Prostate gland (tissue), 2 donors: ENCODE measurements at regions not wholly inside any gene's neighbourhood (a gene's known extent, or its start where the extent isn't known, plus 50 kb on each side); places are given as distances from the start of the nearest gene placed in this dataset.
A peak's percentile ranks its signal among the peaks of the same experiment; 100 is the strongest.

Source experiments
- DNase-seq: peaks from one replicate; pipeline ENCODE4 v3.0.0-alpha.2; 2019; ENCODE audit warnings: low spot score
- H3K27ac ChIP-seq, 2 donors: fragments of 200-600 bp; sonication (generic); 2 replicates each; pipeline ENCODE4 v1.5.1; 2017 to 2019
- H3K27me3 ChIP-seq: fragments of 200-600 bp; sonication (generic); replicated peaks from 2 replicates; pipeline ENCODE4 v1.5.1; 2019; ENCODE audit not compliant: insufficient read depth
- H3K36me3 ChIP-seq, 2 donors: fragments of 200-600 bp; sonication (generic); 1 replicate in 1 of 2; 2 replicates in 1 of 2; pipeline versions ENCODE4 v1.5.1 to v1.8.1; 2017 to 2019
- H3K4me1 ChIP-seq: fragments of 200-600 bp; sonication (generic); replicated peaks from 2 replicates; pipeline ENCODE4 v1.5.1; 2019
- H3K4me3 ChIP-seq, 2 donors: fragments of 200-600 bp; sonication (generic); 2 replicates each; pipeline ENCODE4 v1.5.1; 2017 to 2019
- H3K9me3 ChIP-seq: fragments of 200-600 bp; sonication (generic); 2 replicates; pipeline ENCODE4 v1.5.1; 2017
- POLR2A ChIP-seq: fragments of 450-650 bp; IDR thresholded peaks from one replicate; pipeline ENCODE4 v1.6.1; 2016; ENCODE audit warnings: antibody characterized with exemption, mild to moderate bottlenecking
- POLR2AphosphoS5 ChIP-seq: sonication (generic); formaldehyde crosslinking; IDR thresholded peaks from one replicate; pipeline ENCODE4 v1.6.1; 2017; ENCODE audit warnings: antibody characterized with exemption
- WGBS: methylation state at CpG from one replicate; pipeline ENCODE4 v1.1.5; 2018; 5-methylcytosine and 5-hydroxymethylcytosine counted together
- intact Hi-C: fragments of 100-400 bp; cut with DNase I; formaldehyde crosslinking; loops from one replicate; pipeline ENCODE4 v1.14.2; 2022
- TF ChIP-seq, protein P1 (sequence below), 4 experiments: fragments of 200-600 bp in 2 of 4; fragments of 450-650 bp in 2 of 4; sonication (generic) in 2 of 4; IDR thresholded peaks; 1 replicate in 3 of 4; 2 replicates in 1 of 4; pipeline ENCODE4 v1.5.1; 2016 to 2019; ENCODE audit warnings: antibody characterized with exemption in 4 of 4, mild to moderate bottlenecking in 2 of 4, moderate library complexity in 2 of 4

DNA sequence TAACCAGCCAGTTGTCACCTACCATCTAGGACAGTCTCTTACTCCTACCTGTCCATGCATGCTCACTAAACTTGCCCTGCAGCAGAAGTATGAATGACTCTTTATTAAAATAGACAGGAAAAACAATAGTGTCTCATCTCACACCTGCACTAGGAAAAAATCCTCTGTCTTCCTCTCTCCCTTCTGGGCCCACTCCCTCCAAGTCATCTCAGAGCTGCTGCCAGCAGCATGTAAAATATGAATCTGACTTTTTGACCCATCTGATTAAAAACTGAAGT is 93.5 kb upstream of the THBS1 start:
- no peaks in the 10 kb centered on the region for H3K4me1 ChIP-seq
- H3K27me3 ChIP-seq, result no peaks in the 10 kb centered on the region
- TF ChIP-seq POLR2AphosphoS5, result no peak
- no peak for TF ChIP-seq POLR2A
- TF ChIP-seq, protein P1, sequence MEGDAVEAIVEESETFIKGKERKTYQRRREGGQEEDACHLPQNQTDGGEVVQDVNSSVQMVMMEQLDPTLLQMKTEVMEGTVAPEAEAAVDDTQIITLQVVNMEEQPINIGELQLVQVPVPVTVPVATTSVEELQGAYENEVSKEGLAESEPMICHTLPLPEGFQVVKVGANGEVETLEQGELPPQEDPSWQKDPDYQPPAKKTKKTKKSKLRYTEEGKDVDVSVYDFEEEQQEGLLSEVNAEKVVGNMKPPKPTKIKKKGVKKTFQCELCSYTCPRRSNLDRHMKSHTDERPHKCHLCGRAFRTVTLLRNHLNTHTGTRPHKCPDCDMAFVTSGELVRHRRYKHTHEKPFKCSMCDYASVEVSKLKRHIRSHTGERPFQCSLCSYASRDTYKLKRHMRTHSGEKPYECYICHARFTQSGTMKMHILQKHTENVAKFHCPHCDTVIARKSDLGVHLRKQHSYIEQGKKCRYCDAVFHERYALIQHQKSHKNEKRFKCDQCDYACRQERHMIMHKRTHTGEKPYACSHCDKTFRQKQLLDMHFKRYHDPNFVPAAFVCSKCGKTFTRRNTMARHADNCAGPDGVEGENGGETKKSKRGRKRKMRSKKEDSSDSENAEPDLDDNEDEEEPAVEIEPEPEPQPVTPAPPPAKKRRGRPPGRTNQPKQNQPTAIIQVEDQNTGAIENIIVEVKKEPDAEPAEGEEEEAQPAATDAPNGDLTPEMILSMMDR (IDR thresholded peaks at IDR 0.05), result no peak
- no peak overlapping the region for H3K4me3 ChIP-seq
- H3K27ac ChIP-seq, result peak overlapping the region; percentile 31 to 40
- no peaks in the 10 kb centered on the region for H3K36me3 ChIP-seq
- no peak for DNase-seq
- intact Hi-C loops, result loop anchor here (2.0 kb wide), 1 partner anchor 15 kb away; no protein-coding TSS in a partner anchor
- no peaks in the 10 kb centered on the region for H3K9me3 ChIP-seq

DNA sequence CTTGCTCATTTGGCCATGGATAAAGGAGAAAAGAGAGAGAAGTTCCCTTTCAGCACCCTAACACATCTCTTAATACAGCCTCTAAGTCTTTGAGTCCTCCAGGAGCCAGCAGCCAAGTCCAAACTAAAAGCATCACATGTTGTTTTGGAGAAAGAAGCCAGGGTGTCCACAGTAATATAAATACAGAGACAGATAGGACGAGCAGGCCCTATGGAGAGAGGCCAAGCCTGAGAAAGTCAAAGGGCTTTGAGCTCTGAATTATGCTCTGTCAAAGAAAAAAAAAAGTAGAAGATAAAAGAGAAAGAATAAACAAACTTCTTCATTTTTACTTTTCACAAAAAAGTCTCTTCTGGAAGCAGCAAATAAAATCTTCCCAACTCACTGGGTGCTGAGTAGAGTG is 92.4 kb upstream of the THBS1 start:
- no peak overlapping the region for H3K4me3 ChIP-seq
- 9% methylated on average over 1 of the region's 1 CpG for WGBS
- no peaks in the 10 kb centered on the region for H3K27me3 ChIP-seq
- peak overlapping the region in 1 of 2 donors; percentile 40 for H3K27ac ChIP-seq
- H3K4me1 ChIP-seq, result no peaks in the 10 kb centered on the region
- DNase-seq, result no peak
- no peaks in the 10 kb centered on the region for H3K9me3 ChIP-seq
- intact Hi-C loops, result no loop called here
- H3K36me3 ChIP-seq, result no peaks in the 10 kb centered on the region
- TF ChIP-seq POLR2A (no peak), POLR2AphosphoS5 (peak; percentile 36)

DNA sequence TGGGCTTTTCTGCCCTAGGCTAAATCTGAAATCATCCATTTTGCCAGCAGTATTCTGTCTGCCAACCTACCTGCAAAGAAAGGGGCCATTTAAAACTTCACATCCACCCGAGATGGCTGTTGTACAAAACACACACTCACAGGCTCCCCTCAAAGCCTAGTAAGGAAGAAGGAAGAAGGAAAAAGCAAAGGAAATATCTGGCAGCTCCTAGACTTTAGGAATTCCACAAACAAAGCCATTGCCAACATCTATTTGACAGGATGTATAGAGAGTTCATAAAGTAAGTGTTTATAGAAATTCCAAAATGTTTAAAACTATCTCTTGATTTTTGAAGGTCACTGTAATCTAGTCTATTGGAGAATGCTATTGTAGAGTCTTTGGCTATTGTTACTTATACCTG is 91.9 kb upstream of the THBS1 start:
- no peaks in the 10 kb centered on the region for H3K36me3 ChIP-seq
- WGBS, result 9% methylated on average over 1 of the region's 1 CpG
- H3K9me3 ChIP-seq, result no peaks in the 10 kb centered on the region
- intact Hi-C loops, result no loop called here
- no peaks in the 10 kb centered on the region for H3K27me3 ChIP-seq
- no peak overlapping the region for H3K4me3 ChIP-seq
- H3K27ac ChIP-seq, result peak overlapping the region in 1 of 2 donors; percentile 40
- no peak for DNase-seq
- TF ChIP-seq, protein P1 (IDR thresholded peaks at IDR 0.05), result no peak
- TF ChIP-seq POLR2A, result no peak
- TF ChIP-seq POLR2AphosphoS5, result no peak
- H3K4me1 ChIP-seq, result no peaks in the 10 kb centered on the region

DNA sequence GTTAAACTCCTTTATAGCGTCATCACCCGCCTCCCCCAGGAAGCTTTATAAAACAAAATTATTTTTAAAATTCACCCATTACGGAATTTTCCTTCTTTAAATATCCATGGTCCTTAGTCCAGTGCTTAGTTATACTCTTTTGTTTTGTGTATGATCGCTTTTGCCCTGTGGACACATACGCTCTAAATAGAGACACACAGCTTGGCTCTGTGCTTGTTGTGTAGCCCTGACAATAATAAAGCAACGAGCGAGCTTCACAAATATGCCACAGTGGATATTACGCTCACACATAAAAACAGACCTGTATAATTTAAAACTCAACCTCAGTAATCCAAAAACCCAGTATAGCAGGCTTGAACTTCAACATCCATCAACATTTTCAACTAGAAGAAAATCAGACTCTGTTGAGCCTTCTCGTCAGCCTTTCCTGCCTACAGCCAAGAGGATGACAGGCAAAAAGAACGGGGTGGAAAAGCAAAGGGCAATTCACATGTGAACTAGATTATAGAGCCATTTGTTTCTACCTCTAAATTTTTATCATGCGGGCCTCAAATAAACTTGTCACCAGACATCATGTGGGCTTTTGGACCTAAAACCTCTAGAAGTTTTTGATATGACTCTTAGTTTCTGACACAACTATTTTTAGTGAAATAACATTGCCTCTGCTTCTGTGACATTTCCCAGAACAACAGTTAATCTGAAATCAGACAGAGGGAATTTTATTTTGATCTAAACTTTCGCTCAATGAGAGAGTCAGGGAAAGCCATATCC is 89.6 kb upstream of the THBS1 start:
- intact Hi-C loops, result no loop called here
- no peak overlapping the region for H3K4me3 ChIP-seq
- WGBS, result 90% methylated on average over 12 of the region's 12 CpGs
- H3K27ac ChIP-seq, result no peak overlapping the region
- no peaks in the 10 kb centered on the region for H3K36me3 ChIP-seq
- TF ChIP-seq, protein P1 (IDR thresholded peaks at IDR 0.05), result no peak
- no peak for TF ChIP-seq POLR2A
- TF ChIP-seq POLR2AphosphoS5, result no peak
- H3K4me1 ChIP-seq, result no peaks in the 10 kb centered on the region
- H3K9me3 ChIP-seq, result no peaks in the 10 kb centered on the region
- no peak for DNase-seq
- H3K27me3 ChIP-seq, result no peaks in the 10 kb centered on the region

DNA sequence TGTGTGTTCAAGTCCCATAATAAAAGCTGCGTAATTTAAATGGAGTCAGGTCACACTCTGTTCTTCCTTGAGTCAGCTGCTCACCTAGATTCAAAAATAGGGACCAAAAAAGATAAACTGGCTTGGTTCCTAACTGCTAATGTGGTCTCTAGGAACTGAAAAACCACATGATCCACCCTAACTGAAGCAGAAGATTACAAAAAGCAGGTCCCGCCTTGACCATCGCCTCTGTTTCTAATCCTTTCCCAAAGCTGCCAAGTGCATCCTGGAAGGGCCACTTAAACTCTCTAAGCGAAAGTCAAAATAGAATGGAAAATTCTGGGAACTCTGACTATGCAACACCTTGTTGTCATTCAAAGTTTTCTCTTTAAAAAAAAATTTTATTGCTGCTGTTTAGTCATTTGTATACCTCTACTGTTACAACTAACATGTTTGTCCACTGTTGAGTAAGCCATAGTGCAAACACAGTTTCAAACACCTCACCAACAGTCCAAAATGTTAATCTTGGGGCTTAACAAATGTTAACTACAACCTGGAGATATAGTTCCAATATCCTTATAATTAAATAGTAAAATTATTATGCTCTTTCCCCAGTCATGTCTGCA is 88.9 kb upstream of the THBS1 start:
- no peak overlapping the region for H3K27ac ChIP-seq
- H3K4me1 ChIP-seq, result no peaks in the 10 kb centered on the region
- WGBS, result 68% methylated on average over 4 of the region's 4 CpGs
- no peak for DNase-seq
- H3K36me3 ChIP-seq, result no peaks in the 10 kb centered on the region
- TF ChIP-seq POLR2A (no peak), POLR2AphosphoS5 (no peak)
- TF ChIP-seq, protein P1 (IDR thresholded peaks at IDR 0.05), result no peak
- H3K9me3 ChIP-seq, result no peaks in the 10 kb centered on the region
- intact Hi-C loops, result no loop called here
- H3K27me3 ChIP-seq, result no peaks in the 10 kb centered on the region
- no peak overlapping the region for H3K4me3 ChIP-seq
